NCI-H446 treated with DMSO at 0.1 percent for 48 hours (cell line): ENCODE measurements at regions not wholly inside any gene's neighbourhood (a gene's known extent, or its start where the extent isn't known, plus 50 kb on each side); places are given as distances from the start of the nearest gene placed in this dataset.
"Not testable (repeated sequence)": the region's sequence is repeated elsewhere in the genome, so short reads cannot be mapped to it uniquely, and the experiment has no call there.

Experiments
- DNase-seq: peaks from one replicate; lab custom pipeline; 2025; lab: John Stamatoyannopoulos, UW

- no peak for DNase-seq
These were observed 62.4 kb upstream of the TNFAIP3 start for GRCh38 chr6:137804637-137805036.

- no peak for DNase-seq
These were observed 61.4 kb upstream of the TNFAIP3 start for GRCh38 chr6:137805622-137806021.

GRCh38 chr6:137806914-137807682 lies 60.0 kb upstream of the TNFAIP3 start:
- DNase-seq = no peak

GRCh38 chr6:137808191-137808590 lies 58.9 kb upstream of the TNFAIP3 start:
- DNase-seq = no peak

- no peak for DNase-seq
These were observed 58.2 kb upstream of the TNFAIP3 start for GRCh38 chr6:137808836-137809315.

- not testable (repeated sequence) for DNase-seq
These were observed 57.0 kb upstream of the TNFAIP3 start for GRCh38 chr6:137809895-137810553.

- no peak for DNase-seq
These were observed 56.4 kb upstream of the TNFAIP3 start for GRCh38 chr6:137810554-137811120.

GRCh38 chr6:137811121-137811915 lies 55.7 kb upstream of the TNFAIP3 start:
- no peak for DNase-seq

GRCh38 chr6:137811916-137812553 lies 55.0 kb upstream of the TNFAIP3 start:
- no peak for DNase-seq

- DNase-seq = no peak
These were observed 53.6 kb upstream of the TNFAIP3 start for GRCh38 chr6:137813308-137813970.

- DNase-seq = not testable (repeated sequence)
These were observed 53.0 kb upstream of the TNFAIP3 start for GRCh38 chr6:137814030-137814429.

- DNase-seq = no peak
These were observed 51.4 kb upstream of the TNFAIP3 start for GRCh38 chr6:137815692-137816091.

GRCh38 chr6:137816133-137816579 lies 50.9 kb upstream of the TNFAIP3 start:
- no peak for DNase-seq

GRCh38 chr6:137816688-137817618 lies 50.1 kb upstream of the TNFAIP3 start:
- no peak for DNase-seq
